Retinal pigment epithelial cell (primary cell): ENCODE measurements at regions not wholly inside any gene's neighbourhood (a gene's known extent, or its start where the extent isn't known, plus 50 kb on each side); places are given as distances from the start of the nearest gene placed in this dataset.

Source experiments
- DNase-seq: peaks from one replicate; pipeline ENCODE4 v3.0.0-alpha.2; 2010; ENCODE audit warnings: low read depth
- H3K4me3 ChIP-seq: 2 replicates; pipeline ENCODE4 v1.5.1; 2011; ENCODE audit warnings: mild to moderate bottlenecking, low read length, control low read depth, moderate library complexity
- TF ChIP-seq, protein P1 (sequence below): conservative IDR thresholded peaks from 2 replicates; pipeline ENCODE4 v1.5.1; 2011; ENCODE audit warnings: low read depth, low read length, control low read depth, inconsistent platforms

GRCh38 chr13:90308249-90308648, 1039.2 kb upstream of the MIR17HG start:
- TF ChIP-seq, protein P1, sequence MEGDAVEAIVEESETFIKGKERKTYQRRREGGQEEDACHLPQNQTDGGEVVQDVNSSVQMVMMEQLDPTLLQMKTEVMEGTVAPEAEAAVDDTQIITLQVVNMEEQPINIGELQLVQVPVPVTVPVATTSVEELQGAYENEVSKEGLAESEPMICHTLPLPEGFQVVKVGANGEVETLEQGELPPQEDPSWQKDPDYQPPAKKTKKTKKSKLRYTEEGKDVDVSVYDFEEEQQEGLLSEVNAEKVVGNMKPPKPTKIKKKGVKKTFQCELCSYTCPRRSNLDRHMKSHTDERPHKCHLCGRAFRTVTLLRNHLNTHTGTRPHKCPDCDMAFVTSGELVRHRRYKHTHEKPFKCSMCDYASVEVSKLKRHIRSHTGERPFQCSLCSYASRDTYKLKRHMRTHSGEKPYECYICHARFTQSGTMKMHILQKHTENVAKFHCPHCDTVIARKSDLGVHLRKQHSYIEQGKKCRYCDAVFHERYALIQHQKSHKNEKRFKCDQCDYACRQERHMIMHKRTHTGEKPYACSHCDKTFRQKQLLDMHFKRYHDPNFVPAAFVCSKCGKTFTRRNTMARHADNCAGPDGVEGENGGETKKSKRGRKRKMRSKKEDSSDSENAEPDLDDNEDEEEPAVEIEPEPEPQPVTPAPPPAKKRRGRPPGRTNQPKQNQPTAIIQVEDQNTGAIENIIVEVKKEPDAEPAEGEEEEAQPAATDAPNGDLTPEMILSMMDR = no peak
- DNase-seq = no peak
- H3K4me3 ChIP-seq = no peak overlapping the region

DNA sequence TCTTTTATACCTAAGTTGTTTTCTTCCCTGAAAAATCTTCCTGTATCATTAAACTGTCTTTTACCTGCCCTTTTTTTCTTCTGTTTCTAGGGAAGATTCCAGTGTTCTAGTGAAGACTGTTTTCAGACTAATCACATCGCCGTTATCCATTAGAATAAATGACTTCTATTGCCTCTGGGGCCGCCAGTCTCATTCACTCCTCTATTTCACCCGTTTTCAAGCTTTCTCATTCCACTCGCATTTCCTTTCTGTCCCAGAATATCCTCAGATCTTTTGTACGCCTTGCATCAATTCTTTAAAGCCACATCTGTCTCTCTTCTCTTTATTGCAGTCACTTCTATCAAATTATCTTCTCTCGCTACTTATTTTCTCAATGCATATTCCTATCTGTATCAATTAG, 1035.6 kb upstream of the MIR17HG start:
- no peak overlapping the region for H3K4me3 ChIP-seq
- TF ChIP-seq, protein P1 = no peak
- no peak for DNase-seq

GRCh38 chr13:90315061-90315460, 1032.4 kb upstream of the MIR17HG start:
- no peak overlapping the region for H3K4me3 ChIP-seq
- no peak for DNase-seq
- TF ChIP-seq, protein P1 = no peak

- no peak overlapping the region for H3K4me3 ChIP-seq
- DNase-seq = no peak
- TF ChIP-seq, protein P1 = no peak
These were observed 1026.8 kb upstream of the MIR17HG start for GRCh38 chr13:90320664-90321063.

DNA sequence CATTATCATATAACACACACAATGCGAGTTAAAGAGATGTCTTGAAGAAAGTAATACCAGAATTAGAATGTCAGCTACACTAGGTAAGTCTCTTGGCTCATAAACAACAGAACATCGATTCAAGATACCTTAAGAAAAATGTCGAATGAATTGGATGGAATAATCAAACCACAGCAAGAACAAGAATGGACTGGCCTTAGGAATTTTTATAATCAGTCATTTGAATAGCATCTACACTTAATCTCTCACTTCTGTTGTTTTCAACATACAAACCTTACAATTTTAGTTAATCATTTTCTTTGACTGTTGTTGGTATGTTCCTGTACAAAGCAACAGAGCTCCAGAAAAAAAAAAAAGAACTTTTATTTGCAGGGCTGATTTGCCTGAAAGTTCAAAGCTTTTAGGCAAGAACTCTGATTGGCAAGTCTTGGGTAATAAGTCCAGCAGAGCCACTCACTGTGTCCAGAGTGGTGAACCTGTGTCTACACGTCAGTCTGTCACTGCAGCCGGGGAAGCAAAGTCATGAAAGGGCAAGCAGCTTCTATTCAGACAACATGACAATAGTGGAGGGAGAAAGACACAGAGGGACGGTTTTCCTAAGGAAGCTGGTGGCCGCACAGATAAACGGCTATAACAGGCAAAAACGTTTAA, 1026.1 kb upstream of the MIR17HG start:
- H3K4me3 ChIP-seq = no peak overlapping the region
- DNase-seq = no peak
- TF ChIP-seq, protein P1 = no peak

DNA sequence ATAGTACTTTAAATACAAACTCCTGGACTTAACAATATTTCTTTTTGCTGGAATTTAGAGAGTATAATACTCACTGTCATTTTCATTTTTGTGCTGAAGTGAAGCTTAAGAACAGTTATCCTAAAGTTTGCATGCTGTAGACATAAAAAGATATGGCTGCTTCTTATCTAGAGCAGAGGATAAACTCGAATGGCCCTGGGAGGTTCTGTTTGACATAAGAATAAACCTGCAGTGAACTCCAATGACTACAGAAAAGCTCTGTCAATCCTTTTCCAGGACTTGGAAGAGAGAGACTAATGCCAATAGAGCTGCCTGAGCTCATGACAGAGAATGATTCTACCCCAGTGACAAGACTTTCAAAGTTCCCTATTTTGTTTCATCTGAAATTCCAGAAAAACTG, 1017.8 kb upstream of the MIR17HG start:
- no peak for DNase-seq
- TF ChIP-seq, protein P1 = no peak
- H3K4me3 ChIP-seq = no peak overlapping the region

GRCh38 chr13:90331974-90332373, 1015.5 kb upstream of the MIR17HG start:
- DNase-seq = no peak
- TF ChIP-seq, protein P1 = no peak
- no peak overlapping the region for H3K4me3 ChIP-seq
